H1 (cell line): ENCODE measurements at regions not wholly inside any gene's neighbourhood (a gene's known extent, or its start where the extent isn't known, plus 50 kb on each side); places are given as distances from the start of the nearest gene placed in this dataset.

Experiments used
- ATF3 ChIP-seq: IDR thresholded peaks from 2 replicates; pipeline ENCODE4 v1.6.1; 2011; ENCODE audit warnings: low read depth, mild to moderate bottlenecking, low read length; ENCODE audit not compliant: insufficient read depth
- CEBPB ChIP-seq: IDR thresholded peaks from 2 replicates; pipeline ENCODE4 v1.6.1; 2012; ENCODE audit warnings: low read depth, low read length
- FOSL1 ChIP-seq: IDR thresholded peaks from 2 replicates; pipeline ENCODE4 v1.6.1; 2011; ENCODE audit warnings: mild to moderate bottlenecking, low read depth, low read length, moderate library complexity; ENCODE audit not compliant: insufficient read depth
- NANOG ChIP-seq: IDR thresholded peaks from 2 replicates; pipeline ENCODE4 v1.6.1; 2011; ENCODE audit warnings: low read length, low read depth, mild to moderate bottlenecking, inconsistent platforms; ENCODE audit not compliant: insufficient read depth, poor library complexity, severe bottlenecking
- SIN3A ChIP-seq, 2 experiments: IDR thresholded peaks in 1 of 2; conservative IDR thresholded peaks in 1 of 2; 2 replicates each; pipeline ENCODE4 v1.6.1; 2011 to 2012; ENCODE audit warnings: low read length in 2 of 2, improper control_type of control experiment in 1 of 2, low read depth in 1 of 2, mild to moderate bottlenecking in 1 of 2

- TF ChIP-seq FOSL1 (no peak), CEBPB (no peak), NANOG (no peak), ATF3 (no peak), SIN3A (conservative IDR thresholded peaks at IDR 0.05 in 1 of 2, IDR thresholded peaks at IDR 0.05 in 1 of 2; ENCODE audit: low read depth in 1 of 2, low read length in 2 of 2) (no peak)
Observed at GRCh38 chr11:110793556-110793955, 81.3 kb upstream of the ARHGAP20 start (continued).
